HFF-Myc (cell line): ENCODE measurements at regions not wholly inside any gene's neighbourhood (a gene's known extent, or its start where the extent isn't known, plus 50 kb on each side); places are given as distances from the start of the nearest gene placed in this dataset.

Experiments used
- DNase-seq: peaks from one replicate; pipeline ENCODE4 v3.0.0-alpha.2; 2011; ENCODE audit warnings: low read depth; ENCODE audit errors: extremely low read depth
- H3K4me3 ChIP-seq: replicated peaks from 2 replicates; pipeline ENCODE4 v1.5.1; 2011; ENCODE audit warnings: low read depth, mild to moderate bottlenecking, control low read depth, low read length
- TF ChIP-seq, protein P1 (sequence below): IDR thresholded peaks from 2 replicates; pipeline ENCODE4 v1.5.1; 2012; ENCODE audit warnings: mild to moderate bottlenecking, low read depth, low read length, control low read depth; ENCODE audit errors: missing control alignments

GRCh38 chr21:16563795-16564194 is 834.0 kb downstream of the USP25 start:
- TF ChIP-seq, protein P1, sequence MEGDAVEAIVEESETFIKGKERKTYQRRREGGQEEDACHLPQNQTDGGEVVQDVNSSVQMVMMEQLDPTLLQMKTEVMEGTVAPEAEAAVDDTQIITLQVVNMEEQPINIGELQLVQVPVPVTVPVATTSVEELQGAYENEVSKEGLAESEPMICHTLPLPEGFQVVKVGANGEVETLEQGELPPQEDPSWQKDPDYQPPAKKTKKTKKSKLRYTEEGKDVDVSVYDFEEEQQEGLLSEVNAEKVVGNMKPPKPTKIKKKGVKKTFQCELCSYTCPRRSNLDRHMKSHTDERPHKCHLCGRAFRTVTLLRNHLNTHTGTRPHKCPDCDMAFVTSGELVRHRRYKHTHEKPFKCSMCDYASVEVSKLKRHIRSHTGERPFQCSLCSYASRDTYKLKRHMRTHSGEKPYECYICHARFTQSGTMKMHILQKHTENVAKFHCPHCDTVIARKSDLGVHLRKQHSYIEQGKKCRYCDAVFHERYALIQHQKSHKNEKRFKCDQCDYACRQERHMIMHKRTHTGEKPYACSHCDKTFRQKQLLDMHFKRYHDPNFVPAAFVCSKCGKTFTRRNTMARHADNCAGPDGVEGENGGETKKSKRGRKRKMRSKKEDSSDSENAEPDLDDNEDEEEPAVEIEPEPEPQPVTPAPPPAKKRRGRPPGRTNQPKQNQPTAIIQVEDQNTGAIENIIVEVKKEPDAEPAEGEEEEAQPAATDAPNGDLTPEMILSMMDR, result no peak
- DNase-seq, result no peak
- H3K4me3 ChIP-seq, result no peak overlapping the region

DNA sequence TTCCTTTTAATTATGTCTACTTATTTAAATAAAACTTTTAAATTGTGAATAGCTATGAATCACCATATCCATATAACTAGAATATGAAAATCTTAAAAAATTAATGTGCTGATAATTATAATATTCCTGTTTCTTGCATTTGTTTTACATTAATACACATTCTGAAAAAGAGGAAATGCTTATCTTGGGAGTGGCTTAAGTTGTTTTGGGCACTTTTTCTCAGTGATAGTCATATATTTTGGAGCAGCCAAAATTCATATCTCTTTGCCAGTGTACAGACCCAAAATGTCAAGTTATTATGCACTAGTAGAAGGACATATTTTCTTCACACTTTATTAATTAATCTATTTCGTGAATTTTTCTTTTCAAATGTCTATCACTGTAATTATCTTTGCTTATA is 838.5 kb downstream of the USP25 start:
- TF ChIP-seq, protein P1, result no peak

DNA sequence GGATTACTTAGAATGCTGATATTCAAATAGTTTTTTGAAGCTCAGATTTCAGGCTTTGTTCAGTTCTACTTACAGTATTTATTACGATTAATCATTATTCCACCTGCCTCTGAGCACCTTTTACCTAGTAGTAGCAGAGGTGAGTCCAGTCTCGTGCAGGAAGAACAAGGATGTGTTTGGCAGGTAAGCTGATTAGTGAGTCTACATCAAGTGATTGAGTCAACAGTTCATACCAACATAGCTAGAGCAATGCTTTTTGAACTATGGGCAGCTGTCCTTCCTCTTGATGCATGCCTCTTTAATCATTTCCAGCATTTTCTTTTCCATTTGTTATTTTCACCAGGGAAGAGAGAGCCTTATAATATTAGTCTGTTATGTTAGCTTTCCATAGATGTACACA is 838.9 kb downstream of the USP25 start:
- TF ChIP-seq, protein P1, result no peak
- H3K4me3 ChIP-seq, result no peak overlapping the region
- no peak for DNase-seq

More for the DNA sequence above, 838.5 kb downstream of the USP25 start:
- H3K4me3 ChIP-seq, result no peak overlapping the region
- no peak for DNase-seq

GRCh38 chr21:16569679-16570078 is 839.9 kb downstream of the USP25 start:
- no peak for DNase-seq
- no peak overlapping the region for H3K4me3 ChIP-seq
- TF ChIP-seq, protein P1, result no peak

GRCh38 chr21:16570171-16570570 is 840.4 kb downstream of the USP25 start:
- DNase-seq, result no peak
- no peak overlapping the region for H3K4me3 ChIP-seq
- TF ChIP-seq, protein P1, result no peak

- no peak for DNase-seq
- H3K4me3 ChIP-seq, result no peak overlapping the region
- TF ChIP-seq, protein P1, result no peak
These were observed 841.1 kb downstream of the USP25 start for GRCh38 chr21:16570856-16571255.

- H3K4me3 ChIP-seq, result no peak overlapping the region
- DNase-seq, result no peak
- TF ChIP-seq, protein P1, result no peak
These were observed 841.8 kb downstream of the USP25 start for GRCh38 chr21:16571594-16571993.
